ENCODE measurements at regions not wholly inside any gene's neighbourhood (a gene's known extent, or its start where the extent isn't known, plus 50 kb on each side); places are given as distances from the start of the nearest gene placed in this dataset.

DNA sequence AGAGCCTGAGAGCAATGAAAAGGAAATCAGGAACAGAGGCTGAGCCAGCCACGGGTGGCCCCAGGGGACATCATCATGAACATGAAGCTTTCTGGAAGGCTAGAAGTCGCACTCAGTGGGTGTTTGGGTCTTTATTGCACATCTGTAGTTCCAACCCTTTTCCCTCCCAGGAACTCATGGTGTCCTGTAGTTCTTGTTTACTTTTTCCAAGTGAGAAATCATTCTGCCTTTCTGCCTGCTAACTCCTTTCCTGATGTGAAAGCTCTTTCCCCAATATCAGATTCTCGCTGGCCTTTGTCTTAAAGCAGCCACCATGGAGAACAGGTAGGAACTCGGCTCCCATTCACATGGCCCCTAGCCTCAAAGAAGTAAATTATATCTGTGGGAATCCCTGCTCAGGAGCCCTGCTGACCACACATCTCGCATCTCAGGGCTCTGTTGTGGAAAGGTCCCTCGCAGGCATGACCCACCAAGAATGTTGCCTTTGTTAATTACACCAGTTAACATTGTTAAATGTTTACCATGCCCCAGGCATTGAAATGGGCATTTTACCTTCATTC is 542.7 kb downstream of the TNS3 start:
- CTCF ChIA-PET, result interaction anchor here (0.7 kb wide), 1 partner anchor 10 kb away, joined by 3 read pairs; no protein-coding TSS in a partner anchor
- in situ Hi-C loops (cut with MboI; ENCODE audit: low sequenced_read_pairs), result no loop called here
- no peak overlapping the region for H2AFZ ChIP-seq (replicated peaks; ENCODE audit: low read length, poor library complexity)

More for the DNA sequence above, 542.7 kb downstream of the TNS3 start:
- H3K36me3 ChIP-seq (ENCODE audit: control insufficient read depth, insufficient read depth, low read length), result no peaks in the 10 kb centered on the region
- H3K4me2 ChIP-seq (ENCODE audit: low read depth, low read length), result no peak overlapping the region
- H3K9ac ChIP-seq (ENCODE audit: low read depth, low read length), result no peak overlapping the region
- TF ChIP-seq RAD21 (IDR thresholded peaks at IDR 0.05; ENCODE audit: low read length) (no peak), RFX5 (IDR thresholded peaks at IDR 0.05; ENCODE audit: low read depth, low read length) (no peak), NFE2L2 (IDR thresholded peaks at IDR 0.05; ENCODE audit: low read depth, low read length) (no peak), RCOR1 (IDR thresholded peaks at IDR 0.05; ENCODE audit: insufficient replicate concordance, low read length) (no peak), CEBPB (IDR thresholded peaks at IDR 0.05; ENCODE audit: low read depth, low read length) (no peak), POLR2A (IDR thresholded peaks at IDR 0.05; ENCODE audit: low read depth, low read length) (no peak), SMC3 (IDR thresholded peaks at IDR 0.05; ENCODE audit: low read depth, low read length) (no peak), CHD1 (IDR thresholded peaks at IDR 0.05; ENCODE audit: low read depth, low read length) (no peak), BHLHE40 (IDR thresholded peaks at IDR 0.05; ENCODE audit: low read depth, low read length) (no peak), FOS (IDR thresholded peaks at IDR 0.05; ENCODE audit: low read depth, low read length) (no peak), MAFK (IDR thresholded peaks at IDR 0.05; ENCODE audit: low read depth, low read length) (no peak), MAZ (IDR thresholded peaks at IDR 0.05; ENCODE audit: borderline replicate concordance, low read depth, low read length) (no peak)
- TF ChIP-seq, protein P1, sequence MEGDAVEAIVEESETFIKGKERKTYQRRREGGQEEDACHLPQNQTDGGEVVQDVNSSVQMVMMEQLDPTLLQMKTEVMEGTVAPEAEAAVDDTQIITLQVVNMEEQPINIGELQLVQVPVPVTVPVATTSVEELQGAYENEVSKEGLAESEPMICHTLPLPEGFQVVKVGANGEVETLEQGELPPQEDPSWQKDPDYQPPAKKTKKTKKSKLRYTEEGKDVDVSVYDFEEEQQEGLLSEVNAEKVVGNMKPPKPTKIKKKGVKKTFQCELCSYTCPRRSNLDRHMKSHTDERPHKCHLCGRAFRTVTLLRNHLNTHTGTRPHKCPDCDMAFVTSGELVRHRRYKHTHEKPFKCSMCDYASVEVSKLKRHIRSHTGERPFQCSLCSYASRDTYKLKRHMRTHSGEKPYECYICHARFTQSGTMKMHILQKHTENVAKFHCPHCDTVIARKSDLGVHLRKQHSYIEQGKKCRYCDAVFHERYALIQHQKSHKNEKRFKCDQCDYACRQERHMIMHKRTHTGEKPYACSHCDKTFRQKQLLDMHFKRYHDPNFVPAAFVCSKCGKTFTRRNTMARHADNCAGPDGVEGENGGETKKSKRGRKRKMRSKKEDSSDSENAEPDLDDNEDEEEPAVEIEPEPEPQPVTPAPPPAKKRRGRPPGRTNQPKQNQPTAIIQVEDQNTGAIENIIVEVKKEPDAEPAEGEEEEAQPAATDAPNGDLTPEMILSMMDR (conservative IDR thresholded peaks at IDR 0.05; ENCODE audit: low read depth, low read length), result no peak
- TF ChIP-seq, protein P2, sequence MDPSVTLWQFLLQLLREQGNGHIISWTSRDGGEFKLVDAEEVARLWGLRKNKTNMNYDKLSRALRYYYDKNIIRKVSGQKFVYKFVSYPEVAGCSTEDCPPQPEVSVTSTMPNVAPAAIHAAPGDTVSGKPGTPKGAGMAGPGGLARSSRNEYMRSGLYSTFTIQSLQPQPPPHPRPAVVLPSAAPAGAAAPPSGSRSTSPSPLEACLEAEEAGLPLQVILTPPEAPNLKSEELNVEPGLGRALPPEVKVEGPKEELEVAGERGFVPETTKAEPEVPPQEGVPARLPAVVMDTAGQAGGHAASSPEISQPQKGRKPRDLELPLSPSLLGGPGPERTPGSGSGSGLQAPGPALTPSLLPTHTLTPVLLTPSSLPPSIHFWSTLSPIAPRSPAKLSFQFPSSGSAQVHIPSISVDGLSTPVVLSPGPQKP (IDR thresholded peaks at IDR 0.05; ENCODE audit: borderline replicate concordance, low read depth, low read length), result no peak
- H4K5ac ChIP-seq (ENCODE audit: low read depth, low read length), result no peak overlapping the region
- dilution Hi-C loops (cut with HindIII; ENCODE audit: low sequenced_read_pairs, unreplicated experiment) (no loop called here), intact Hi-C loops (cut with micrococcal nuclease) (no loop called here)
- no peaks in the 10 kb centered on the region for H3K9me3 ChIP-seq (ENCODE audit: control insufficient read depth, insufficient read depth, low read length)
- H2BK5ac ChIP-seq (ENCODE audit: low read depth, low read length, poor library complexity, severe bottlenecking), result no peak overlapping the region
- no peak overlapping the region for H4K91ac ChIP-seq (ENCODE audit: insufficient read depth, low read depth, low read length)
- no peak overlapping the region for H3K56ac ChIP-seq (ENCODE audit: extremely low read depth, insufficient read depth, low read length)
- peaks cover 11% of the 10 kb centered on the region for H3K27me3 ChIP-seq (ENCODE audit: control insufficient read depth, insufficient read depth, low read length)
- no TSS peak for BruUV-seq (replicated peaks)
- DNase-seq, result no peak
- no peak overlapping the region for H2BK120ac ChIP-seq (ENCODE audit: low read depth, low read length)
- H3K4me3 ChIP-seq (ENCODE audit: insufficient read depth, low read depth, low read length), result no peak overlapping the region
- no peak overlapping the region for H3K14ac ChIP-seq (replicated peaks; ENCODE audit: low read depth, low read length)
- ATAC-seq (ENCODE audit: low read depth), result no peak
- no peak overlapping the region for H3K27ac ChIP-seq (ENCODE audit: insufficient read depth, low read length)
- no peak overlapping the region for H2BK20ac ChIP-seq (ENCODE audit: low read depth, low read length)
- H3K4ac ChIP-seq (ENCODE audit: low read depth, low read length), result no peak overlapping the region
- no peak overlapping the region for H3K23ac ChIP-seq (ENCODE audit: low read depth, low read length)
- H2AK9ac ChIP-seq (replicated peaks; ENCODE audit: low read depth, low read length, poor library complexity), result no peak overlapping the region
- H3K4me1 ChIP-seq (ENCODE audit: control insufficient read depth, insufficient read depth, low read length), result no peaks in the 10 kb centered on the region
- no peaks in the 10 kb centered on the region for H3K9me1 ChIP-seq (ENCODE audit: insufficient read depth, low read length)
- H3K18ac ChIP-seq (ENCODE audit: low read depth, low read length), result no peak overlapping the region
- no peak overlapping the region for H2BK15ac ChIP-seq (ENCODE audit: low read depth, low read length)
- WGBS, 2 experiments (ENCODE audit: extremely low coverage in 2 of 2, insufficient read length in 1 of 2), result no CpG with 5 or more reads among the region's 6 CpGs
- H3K79me1 ChIP-seq (ENCODE audit: low read depth in 1 of 2, low read length in 2 of 2), result no peaks in the 10 kb centered on the region
- no peaks in the 10 kb centered on the region for H4K20me1 ChIP-seq (ENCODE audit: insufficient read depth, low read length)
- POLR2A ChIA-PET (ENCODE audit: unreplicated experiment), result interaction anchor here (0.5 kb wide), 1 partner anchor 11 kb away, joined by 4 read pairs; no protein-coding TSS in a partner anchor
- no peak overlapping the region for H2AK5ac ChIP-seq (ENCODE audit: low read depth, low read length)
- H4K8ac ChIP-seq (ENCODE audit: low read depth in 2 of 2, low read length in 2 of 2), result no peak overlapping the region

Data from IMR-90 (cell line).